NOMO-1 treated with DMSO at 0.1 percent for 48 hours (cell line): ENCODE measurements at regions not wholly inside any gene's neighbourhood (a gene's known extent, or its start where the extent isn't known, plus 50 kb on each side); places are given as distances from the start of the nearest gene placed in this dataset.

Experiments
- DNase-seq: peaks from one replicate; lab custom pipeline; 2025; ENCODE audit not compliant: unreplicated experiment; lab: John Stamatoyannopoulos, UW

- no peak for DNase-seq
Measured at GRCh38 chr12:42977451-42978230, 388.1 kb upstream of the PRICKLE1 start.

- no peak for DNase-seq
Measured at GRCh38 chr12:42976620-42977019, 387.1 kb upstream of the PRICKLE1 start.

- no peak for DNase-seq
Measured at GRCh38 chr12:42976122-42976521, 386.6 kb upstream of the PRICKLE1 start.

GRCh38 chr12:42969355-42969754, 379.8 kb upstream of the PRICKLE1 start:
- DNase-seq, result no peak

- DNase-seq, result no peak
Measured at GRCh38 chr12:42968426-42968825, 378.9 kb upstream of the PRICKLE1 start.

GRCh38 chr12:42967850-42968249, 378.3 kb upstream of the PRICKLE1 start:
- no peak for DNase-seq

- no peak for DNase-seq
Measured at GRCh38 chr12:42963988-42964387, 374.4 kb upstream of the PRICKLE1 start.

GRCh38 chr12:42962384-42962783, 372.8 kb upstream of the PRICKLE1 start:
- no peak for DNase-seq

GRCh38 chr12:42961395-42961794, 371.8 kb upstream of the PRICKLE1 start:
- DNase-seq, result no peak

GRCh38 chr12:42960087-42960527, 370.6 kb upstream of the PRICKLE1 start:
- DNase-seq, result no peak

- no peak for DNase-seq
Measured at GRCh38 chr12:42958291-42958674, 368.7 kb upstream of the PRICKLE1 start.

GRCh38 chr12:42957561-42958290, 368.2 kb upstream of the PRICKLE1 start:
- DNase-seq, result no peak

- no peak for DNase-seq
Measured at GRCh38 chr12:42957136-42957535, 367.6 kb upstream of the PRICKLE1 start.

GRCh38 chr12:42953021-42953420, 363.5 kb upstream of the PRICKLE1 start:
- no peak for DNase-seq

GRCh38 chr12:42946871-42947381, 357.4 kb upstream of the PRICKLE1 start:
- no peak for DNase-seq

- DNase-seq, result no peak
Measured at GRCh38 chr12:42945927-42946326, 356.4 kb upstream of the PRICKLE1 start.

GRCh38 chr12:42944516-42944915, 355.0 kb upstream of the PRICKLE1 start:
- no peak for DNase-seq

- no peak for DNase-seq
Measured at GRCh38 chr12:42936991-42937390, 347.4 kb upstream of the PRICKLE1 start.

GRCh38 chr12:42936260-42936659, 346.7 kb upstream of the PRICKLE1 start:
- DNase-seq, result no peak

- no peak for DNase-seq
Measured at GRCh38 chr12:42935756-42936155, 346.2 kb upstream of the PRICKLE1 start.

GRCh38 chr12:42935090-42935489, 345.5 kb upstream of the PRICKLE1 start:
- no peak for DNase-seq

GRCh38 chr12:42933461-42934081, 344.0 kb upstream of the PRICKLE1 start:
- DNase-seq, result no peak
